EL (cell line): ENCODE measurements at regions not wholly inside any gene's neighbourhood (a gene's known extent, or its start where the extent isn't known, plus 50 kb on each side); places are given as distances from the start of the nearest gene placed in this dataset.

ENCODE experiments used
- DNase-seq: peaks from one replicate; pipeline ENCODE4 v3.0.0-alpha.2; 2016

GRCh38 chr15:62824111-62825015, 218.2 kb upstream of the TPM1 start:
- peak; percentile 80 for DNase-seq

- no peak for DNase-seq
These were observed 217.4 kb upstream of the TPM1 start for GRCh38 chr15:62825191-62825590.

DNA sequence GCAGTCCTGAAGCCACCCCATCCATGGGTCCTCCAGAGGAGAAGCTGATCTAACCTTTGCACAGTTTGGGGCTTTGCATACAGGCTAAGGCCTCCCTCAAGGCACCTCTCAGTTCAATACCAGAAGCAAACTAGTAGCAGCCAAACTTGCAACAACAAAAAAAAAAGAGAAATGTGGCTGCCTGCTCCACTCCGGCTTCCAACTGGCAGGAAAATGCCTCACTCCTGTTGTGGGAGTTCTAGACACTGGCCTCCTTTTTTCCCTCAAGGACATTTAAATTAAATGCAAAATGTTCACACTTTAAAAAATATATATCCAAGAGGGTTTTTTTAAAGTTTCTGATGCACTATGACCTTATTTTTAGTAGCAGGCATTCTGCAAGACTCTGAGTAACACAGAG, 216.0 kb upstream of the TPM1 start:
- DNase-seq, result no peak

DNA sequence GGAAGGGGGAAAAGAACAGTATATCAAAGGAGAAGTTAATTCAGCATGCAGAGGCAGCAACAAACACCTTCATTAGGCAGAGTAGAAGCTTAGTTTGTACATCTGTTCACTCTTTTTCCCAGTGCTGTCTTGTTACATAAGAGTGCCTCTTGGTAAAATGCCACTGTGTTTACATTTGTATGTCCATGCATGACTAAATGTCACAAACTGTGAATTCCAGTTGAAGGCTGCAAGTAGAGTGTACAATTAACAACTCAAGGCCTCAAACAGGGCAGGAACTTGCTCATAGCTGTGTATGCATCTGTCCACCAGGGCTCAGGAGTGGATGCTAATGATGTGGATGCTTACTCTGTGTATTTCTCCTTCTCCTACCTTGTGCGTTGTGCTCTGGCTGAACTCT, 214.2 kb upstream of the TPM1 start:
- no peak for DNase-seq

DNA sequence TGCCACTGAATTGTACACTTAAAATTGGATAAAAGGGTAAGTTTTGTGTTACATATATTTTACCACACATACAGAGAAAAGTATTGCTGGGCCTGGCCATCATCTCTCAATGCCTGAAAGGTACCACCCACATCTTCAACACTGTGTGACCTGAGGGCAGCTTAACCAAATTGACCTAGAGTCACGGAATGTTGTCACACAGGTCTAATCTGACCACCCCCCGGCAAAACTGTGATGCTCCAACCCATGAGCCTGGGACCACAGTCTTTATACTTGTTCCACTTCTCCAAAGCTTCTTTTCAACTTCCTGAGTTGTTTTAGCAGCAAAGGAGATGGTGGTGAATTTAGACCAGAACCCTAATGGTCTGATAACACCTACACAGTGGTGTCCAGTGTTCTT, 210.3 kb upstream of the TPM1 start:
- no peak for DNase-seq

GRCh38 chr15:62833646-62834045, 208.9 kb upstream of the TPM1 start:
- DNase-seq, result no peak

- DNase-seq, result no peak
These were observed 207.7 kb upstream of the TPM1 start for GRCh38 chr15:62834686-62835329.

DNA sequence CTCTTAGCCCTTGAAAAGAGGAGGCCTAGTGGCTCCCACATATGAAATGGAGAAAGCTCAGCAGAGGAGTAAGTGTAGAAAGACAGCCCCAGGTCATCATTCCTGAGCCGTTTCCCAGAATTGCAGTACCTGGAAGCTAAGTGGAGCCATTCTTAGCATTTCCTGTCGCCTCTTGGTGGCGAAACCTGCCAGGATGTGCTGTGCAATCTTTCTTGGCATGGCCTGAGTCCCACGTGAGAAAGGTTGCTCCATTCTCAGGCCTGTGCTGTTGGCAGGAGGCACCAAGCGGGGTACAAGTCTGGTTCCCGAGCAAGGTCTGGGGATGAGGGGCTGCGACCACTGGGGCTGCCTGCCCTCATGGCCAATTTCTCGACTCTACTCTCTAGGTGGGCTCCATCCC, 207.2 kb upstream of the TPM1 start:
- DNase-seq, result no peak

GRCh38 chr15:62835762-62836161, 206.8 kb upstream of the TPM1 start:
- DNase-seq, result no peak

DNA sequence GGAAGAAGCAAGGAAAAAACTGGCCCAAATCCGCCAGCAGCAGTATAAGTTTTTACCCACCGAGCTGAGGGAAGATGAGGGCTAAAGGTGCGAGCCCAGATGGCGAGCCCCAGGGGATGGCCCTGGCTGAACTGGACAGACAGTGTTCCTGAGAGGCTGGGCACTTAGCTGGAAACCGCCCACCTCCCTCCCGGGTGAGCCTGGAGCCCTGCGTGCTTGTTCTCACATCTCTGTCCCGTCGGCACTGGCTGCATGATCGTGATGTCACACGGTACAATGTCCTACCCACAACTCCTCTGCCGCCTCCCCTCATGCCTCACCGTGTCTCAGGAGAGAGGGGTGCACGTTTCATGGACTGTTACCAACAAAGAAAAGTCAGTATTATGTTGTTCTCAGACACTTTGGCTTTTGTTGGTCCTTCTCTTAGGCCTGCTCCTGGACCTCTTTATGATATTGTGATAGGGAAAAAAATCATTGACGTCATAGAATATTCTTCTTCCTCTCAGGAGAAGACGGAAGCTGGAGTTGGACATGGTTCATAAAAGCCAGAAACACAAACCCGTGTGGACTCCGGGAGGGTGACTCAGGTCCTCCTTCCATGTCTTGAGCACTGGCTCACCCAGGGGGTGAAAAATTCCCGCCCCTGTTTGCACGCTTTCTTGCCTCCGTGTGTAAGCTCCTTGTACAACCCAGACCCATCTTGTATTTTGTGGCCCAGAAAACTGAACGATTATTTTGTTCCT, 201.8 kb upstream of the TPM1 start:
- DNase-seq, result no peak

DNA sequence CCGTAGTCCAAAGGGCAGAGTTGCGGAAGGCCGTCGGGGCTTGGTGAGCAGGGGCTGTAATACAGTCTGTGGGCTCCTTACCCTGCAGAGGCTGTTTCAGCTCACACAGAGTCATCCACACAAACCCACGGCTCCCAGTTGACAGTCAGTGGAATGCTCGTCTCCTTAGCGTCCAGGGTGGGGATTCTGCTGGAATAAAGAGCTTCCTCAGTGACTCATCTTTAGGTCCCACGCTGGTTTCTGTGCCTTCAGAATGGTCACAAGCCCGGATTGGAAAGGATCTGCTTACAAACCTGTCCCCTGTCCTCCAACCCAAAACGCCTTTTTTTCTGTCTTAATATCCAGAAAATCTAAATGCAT, 201.3 kb upstream of the TPM1 start:
- DNase-seq, result peak; percentile 63

GRCh38 chr15:62841891-62842559, 200.5 kb upstream of the TPM1 start:
- no peak for DNase-seq

DNA sequence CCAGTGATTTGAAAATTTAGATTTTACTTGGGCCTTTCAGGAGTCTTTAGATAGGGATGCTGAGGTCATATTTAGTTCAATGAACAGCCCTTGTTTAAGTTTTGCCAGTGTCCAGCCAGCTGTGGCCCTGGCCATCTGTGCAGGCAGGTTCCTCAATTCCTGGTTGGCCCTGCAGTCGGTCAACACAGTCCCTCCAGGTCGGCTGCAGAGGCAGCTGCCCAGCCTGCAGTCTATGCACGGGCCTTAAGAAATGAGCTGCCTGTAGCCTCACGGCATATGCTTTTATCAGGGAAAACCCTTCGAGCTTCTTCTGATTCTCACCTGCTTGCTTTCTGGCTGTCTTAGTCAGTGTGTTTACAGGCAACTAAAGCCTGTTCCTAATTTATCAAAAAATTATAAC, 199.2 kb upstream of the TPM1 start:
- DNase-seq, result no peak

GRCh38 chr15:62844564-62845240, 197.8 kb upstream of the TPM1 start:
- DNase-seq, result no peak

GRCh38 chr15:62845241-62846126, 197.1 kb upstream of the TPM1 start:
- peak; percentile 51 for DNase-seq

DNA sequence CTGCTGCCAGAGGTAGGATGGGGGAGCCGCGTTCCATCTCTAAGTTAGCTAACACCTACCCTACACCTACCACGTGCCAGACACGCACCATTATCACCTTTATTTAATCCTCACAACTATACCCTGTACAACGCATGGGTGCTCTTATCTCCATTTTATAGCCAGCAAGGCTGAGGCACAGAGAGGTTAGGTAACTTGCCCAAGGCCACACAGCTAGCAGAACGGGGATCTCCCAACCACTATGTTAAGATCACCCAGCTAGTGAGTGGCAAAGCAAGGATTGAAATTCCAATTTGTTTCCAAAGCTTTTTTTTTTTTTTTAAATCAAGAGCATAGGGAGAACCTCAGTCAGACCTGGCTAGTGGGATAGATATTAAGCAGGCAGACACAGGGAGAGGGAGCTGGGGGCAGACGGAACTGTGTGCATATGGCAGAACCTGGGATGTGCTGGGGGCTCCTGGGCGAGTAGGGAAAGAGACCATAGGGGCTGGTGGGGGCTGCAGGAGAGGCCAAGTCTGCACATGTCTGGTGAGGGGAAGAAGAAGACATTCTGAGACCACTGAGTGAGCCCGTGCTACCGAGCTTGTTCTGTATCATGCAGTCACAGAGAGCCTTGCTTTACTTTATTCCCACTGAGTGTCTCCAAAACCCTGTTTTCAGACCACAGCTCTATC, 196.3 kb upstream of the TPM1 start:
- no peak for DNase-seq

DNA sequence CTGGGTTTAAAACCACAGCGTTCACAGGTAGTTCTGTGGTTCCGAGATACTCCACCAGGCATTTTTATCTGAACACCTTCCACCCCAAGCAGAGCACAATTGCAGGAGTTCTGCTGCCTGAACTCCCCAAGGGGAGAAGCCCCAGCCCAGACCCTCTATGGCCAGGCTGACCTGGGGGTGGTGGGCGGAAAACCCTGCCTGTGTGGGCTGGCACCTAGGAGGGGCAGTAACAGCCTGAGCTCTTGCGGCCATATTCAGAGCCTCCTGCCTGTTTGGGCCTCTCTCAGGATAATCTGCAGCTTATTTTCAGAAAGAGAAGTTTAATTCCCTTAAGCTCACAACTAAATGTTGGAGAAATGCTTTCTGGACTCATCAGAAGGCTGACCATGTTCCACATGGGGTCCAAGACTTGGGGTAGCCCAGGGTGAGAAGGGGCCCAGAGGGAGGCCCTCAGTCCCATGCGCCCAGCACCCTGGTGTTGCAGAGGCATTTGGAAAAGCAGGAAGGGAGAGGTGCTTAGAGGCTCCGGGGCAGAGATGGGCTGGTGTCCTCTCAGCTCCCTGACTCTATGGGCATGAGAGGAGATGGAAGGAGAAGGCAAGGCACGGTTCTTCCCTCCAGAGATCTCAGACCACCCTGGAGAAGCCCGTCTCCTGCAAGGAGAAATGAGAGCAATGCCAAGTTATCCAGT, 195.6 kb upstream of the TPM1 start:
- DNase-seq, result no peak

DNA sequence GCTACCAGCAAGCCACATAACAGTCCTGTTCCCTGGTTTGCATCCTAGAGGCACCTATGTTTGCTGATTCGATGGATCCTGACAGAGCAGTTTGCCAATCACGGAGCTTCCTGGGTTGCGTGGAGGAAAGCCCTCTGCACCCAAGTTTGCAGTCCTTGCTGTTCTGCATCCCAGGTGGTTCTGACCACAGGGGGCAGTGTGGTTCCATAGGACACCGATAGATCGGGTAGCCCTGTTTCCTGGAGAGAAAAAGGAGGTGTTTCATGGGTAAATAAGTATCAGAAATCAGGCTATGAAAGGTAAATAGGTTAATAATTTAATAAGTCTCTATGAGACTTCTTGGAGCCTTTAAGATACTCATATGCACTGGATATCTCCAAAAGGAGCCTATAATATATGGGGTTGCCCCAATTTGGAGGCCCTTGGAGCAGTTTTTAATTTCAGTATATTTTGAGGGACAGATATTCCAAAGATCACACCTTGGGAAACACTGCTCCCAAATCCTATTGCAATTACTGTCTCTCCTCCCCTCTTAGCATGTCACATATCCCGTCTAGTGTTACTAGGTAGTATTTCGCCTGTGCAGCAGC, 194.6 kb upstream of the TPM1 start:
- DNase-seq, result peak; percentile 64

GRCh38 chr15:62848632-62849050, 193.9 kb upstream of the TPM1 start:
- peak; percentile 31 for DNase-seq
